ENCODE measurements at regions not wholly inside any gene's neighbourhood (a gene's known extent, or its start where the extent isn't known, plus 50 kb on each side); places are given as distances from the start of the nearest gene placed in this dataset.

GRCh38 chr4:54992266-54992665 lies 133.1 kb downstream of the KDR start:
- TF ChIP-seq CTCF (IDR thresholded peaks at IDR 0.05; ENCODE audit: borderline replicate concordance, extremely low read depth, low read length, poor library complexity, severe bottlenecking), result no peak
- TF ChIP-seq EZH2 (IDR thresholded peaks at IDR 0.05; ENCODE audit: borderline replicate concordance, low read depth, low read length, severe bottlenecking), result no peak
- no peak overlapping the region for H3K27ac ChIP-seq (ENCODE audit: low read length)
- DNase-seq (no peak), ATAC-seq (ENCODE audit: insufficient read depth, low read depth) (no peak)
- no peaks in the 10 kb centered on the region for H3K27me3 ChIP-seq (ENCODE audit: insufficient read depth, low read length, poor library complexity)
- H3K9ac ChIP-seq (ENCODE audit: low read depth, low read length), result no peak overlapping the region
- no peaks in the 10 kb centered on the region for H4K20me1 ChIP-seq (ENCODE audit: insufficient read depth, low read length)
- H3K79me2 ChIP-seq (ENCODE audit: insufficient read depth, low read length), result no peaks in the 10 kb centered on the region
- H2AFZ ChIP-seq (ENCODE audit: low read depth, low read length), result no peak overlapping the region
- H3K9me3 ChIP-seq (ENCODE audit: insufficient read depth, low read length, severe bottlenecking), result peaks cover 5% of the 10 kb centered on the region
- no peak overlapping the region for H3K4me3 ChIP-seq (ENCODE audit: low read depth in 1 of 2, low read length in 2 of 2)
- H3K4me2 ChIP-seq (ENCODE audit: insufficient read depth, low read length), result no peak overlapping the region
- H3K36me3 ChIP-seq (ENCODE audit: insufficient read depth, low read length), result no peaks in the 10 kb centered on the region
- no peaks in the 10 kb centered on the region for H3K4me1 ChIP-seq (ENCODE audit: insufficient read depth, low read length)

GRCh38 chr4:54988655-54989054 lies 136.7 kb downstream of the KDR start:
- H2AFZ ChIP-seq (ENCODE audit: low read depth, low read length), result no peak overlapping the region
- no peaks in the 10 kb centered on the region for H3K36me3 ChIP-seq (ENCODE audit: insufficient read depth, low read length)
- H4K20me1 ChIP-seq (ENCODE audit: insufficient read depth, low read length), result no peaks in the 10 kb centered on the region
- H3K9ac ChIP-seq (ENCODE audit: low read depth, low read length), result no peak overlapping the region
- DNase-seq (no peak), ATAC-seq (ENCODE audit: insufficient read depth, low read depth) (no peak)
- H3K27ac ChIP-seq (ENCODE audit: low read length), result no peak overlapping the region
- H3K4me1 ChIP-seq (ENCODE audit: insufficient read depth, low read length), result no peaks in the 10 kb centered on the region
- peaks cover 10% of the 10 kb centered on the region for H3K9me3 ChIP-seq (ENCODE audit: insufficient read depth, low read length, severe bottlenecking)
- H3K27me3 ChIP-seq (ENCODE audit: insufficient read depth, low read length, poor library complexity), result no peaks in the 10 kb centered on the region
- H3K4me3 ChIP-seq (ENCODE audit: low read depth in 1 of 2, low read length in 2 of 2), result no peak overlapping the region
- no peak overlapping the region for H3K4me2 ChIP-seq (ENCODE audit: insufficient read depth, low read length)
- no peak for TF ChIP-seq EZH2 (IDR thresholded peaks at IDR 0.05; ENCODE audit: borderline replicate concordance, low read depth, low read length, severe bottlenecking)
- TF ChIP-seq CTCF (IDR thresholded peaks at IDR 0.05; ENCODE audit: borderline replicate concordance, extremely low read depth, low read length, poor library complexity, severe bottlenecking), result no peak
- H3K79me2 ChIP-seq (ENCODE audit: insufficient read depth, low read length), result no peaks in the 10 kb centered on the region

- Histone ChIP-seq H3K4me2 (ENCODE audit: insufficient read depth, low read length) (no peak overlapping the region), H3K4me3 (ENCODE audit: low read depth in 1 of 2, low read length in 2 of 2) (no peak overlapping the region), H3K27me3 (ENCODE audit: insufficient read depth, low read length, poor library complexity) (no peaks in the 10 kb centered on the region), H3K36me3 (ENCODE audit: insufficient read depth, low read length) (no peaks in the 10 kb centered on the region), H3K4me1 (ENCODE audit: insufficient read depth, low read length) (no peaks in the 10 kb centered on the region), H3K79me2 (ENCODE audit: insufficient read depth, low read length) (no peaks in the 10 kb centered on the region), H2AFZ (ENCODE audit: low read depth, low read length) (no peak overlapping the region), H3K27ac (ENCODE audit: low read length) (no peak overlapping the region), H3K9ac (ENCODE audit: low read depth, low read length) (no peak overlapping the region), H4K20me1 (ENCODE audit: insufficient read depth, low read length) (no peaks in the 10 kb centered on the region), H3K9me3 (ENCODE audit: insufficient read depth, low read length, severe bottlenecking) (peaks cover 10% of the 10 kb centered on the region)
- ATAC-seq (ENCODE audit: insufficient read depth, low read depth) (no peak), DNase-seq (no peak)
- TF ChIP-seq CTCF (IDR thresholded peaks at IDR 0.05; ENCODE audit: borderline replicate concordance, extremely low read depth, low read length, poor library complexity, severe bottlenecking), result no peak
- no peak for TF ChIP-seq EZH2 (IDR thresholded peaks at IDR 0.05; ENCODE audit: borderline replicate concordance, low read depth, low read length, severe bottlenecking)
These were observed 139.1 kb downstream of the KDR start for GRCh38 chr4:54986095-54986846.
